H1 (cell line): ENCODE measurements at regions not wholly inside any gene's neighbourhood (a gene's known extent, or its start where the extent isn't known, plus 50 kb on each side); places are given as distances from the start of the nearest gene placed in this dataset.

Experiments used
- CTCF ChIA-PET: fragments of 300-600 bp; sonication (Branson Sonifier 250); formaldehyde crosslinking; loops from one replicate; lab custom pipeline; 2021; ENCODE audit not compliant: partially characterized antibody; lab: Charles Lee
- POLR2A ChIA-PET: fragments of 300-600 bp; sonication (Branson Sonifier 250); formaldehyde crosslinking; loops from one replicate; lab custom pipeline; 2021; ENCODE audit warnings: inconsistent platforms; ENCODE audit not compliant: partially characterized antibody; lab: Charles Lee
- DNase-seq, 2 experiments: peaks; one replicate each; pipeline versions ENCODE4 v3.0.0 to v3.0.0-alpha.2; 2010 to 2022; ENCODE audit warnings: low spot score in 2 of 2, low read depth in 1 of 2, mixed read lengths in 1 of 2
- FAIRE-seq: peaks from 2 replicates; lab custom pipeline; 2011; peaks lifted over from hg19 to GRCh38; lab: Jason Lieb, UNC
- H2AFZ ChIP-seq: 2 replicates; pipeline ENCODE4 v1.8.1; 2012; ENCODE audit warnings: low read length, inconsistent platforms
- H2AK5ac ChIP-seq: 2 replicates; pipeline ENCODE4 v1.6.1; 2013; ENCODE audit warnings: low read depth, low read length
- H2BK120ac ChIP-seq: replicated peaks from 2 replicates; pipeline ENCODE3; 2013; ENCODE audit warnings: low read depth, low read length, inconsistent platforms
- H2BK12ac ChIP-seq: 2 replicates; pipeline ENCODE4 v1.6.1; 2013; ENCODE audit warnings: low read depth, low read length
- H2BK15ac ChIP-seq: 2 replicates; pipeline ENCODE4 v1.6.1; 2013; ENCODE audit warnings: low read length
- H2BK20ac ChIP-seq: 2 replicates; pipeline ENCODE4 v1.6.1; 2013; ENCODE audit warnings: low read length
- H2BK5ac ChIP-seq: 2 replicates; pipeline ENCODE4 v1.6.1; 2013; ENCODE audit warnings: low read depth, low read length
- H3K14ac ChIP-seq: 2 replicates; pipeline ENCODE4 v1.6.1; 2013; ENCODE audit warnings: inconsistent platforms; ENCODE audit not compliant: insufficient read length
- H3K18ac ChIP-seq: 2 replicates; pipeline ENCODE4 v1.6.1; 2013; ENCODE audit warnings: low read length; ENCODE audit errors: extremely low read depth
- H3K23ac ChIP-seq: 2 replicates; pipeline ENCODE4 v1.6.1; 2013; ENCODE audit warnings: inconsistent platforms; ENCODE audit not compliant: insufficient read length
- H3K23me2 ChIP-seq: 2 replicates; pipeline ENCODE4 v1.6.1; 2013; ENCODE audit warnings: low read depth, low read length
- H3K27ac ChIP-seq: 2 replicates; pipeline ENCODE4 v1.6.1; 2011; ENCODE audit warnings: low read depth, low read length, inconsistent platforms
- H3K27me3 ChIP-seq, 4 experiments: replicated peaks in 1 of 4; 1 replicate in 1 of 4; 2 replicates in 3 of 4; pipeline versions ENCODE4 v1.6.1 to v1.8.1; 2011 to 2013; ENCODE audit warnings: low read length in 3 of 4, mild to moderate bottlenecking in 3 of 4, inconsistent platforms in 2 of 4, mixed read lengths in 2 of 4, moderate library complexity in 1 of 4; ENCODE audit not compliant: control insufficient read depth in 3 of 4, insufficient read depth in 3 of 4; ENCODE audit errors: extremely low read depth in 1 of 4
- H3K36me3 ChIP-seq, 4 experiments: 2 replicates each; pipeline versions ENCODE4 v1.6.1 to v1.8.1; 2011 to 2013; ENCODE audit warnings: mild to moderate bottlenecking in 4 of 4, low read length in 3 of 4, moderate library complexity in 2 of 4, control low read depth in 1 of 4, inconsistent platforms in 1 of 4; ENCODE audit not compliant: insufficient read depth in 4 of 4, control insufficient read depth in 2 of 4
- H3K4ac ChIP-seq: replicated peaks from 2 replicates; pipeline ENCODE3; 2013; ENCODE audit warnings: low read length, low read depth, mixed read lengths, inconsistent platforms; ENCODE audit not compliant: insufficient read length
- H3K4me1 ChIP-seq, 4 experiments: replicated peaks in 1 of 4; 1 replicate in 1 of 4; 2 replicates in 3 of 4; pipeline versions ENCODE4 v1.6.1 to v1.8.1; 2011 to 2013; ENCODE audit warnings: low read length in 3 of 4, inconsistent platforms in 2 of 4, mixed read lengths in 1 of 4; ENCODE audit not compliant: insufficient read depth in 4 of 4, control insufficient read depth in 3 of 4
- H3K4me2 ChIP-seq, 2 experiments: 2 replicates each; pipeline versions ENCODE4 v1.6.1 to v1.8.1; 2011 to 2013; ENCODE audit warnings: low read depth in 2 of 2, low read length in 2 of 2, control low read depth in 1 of 2, inconsistent platforms in 1 of 2, mild to moderate bottlenecking in 1 of 2; ENCODE audit not compliant: insufficient read depth in 1 of 2
- H3K4me3 ChIP-seq, 4 experiments: fragments of 200-600, 300-600 bp in 1 of 4; sonication (generic), shearing (Covaris generic), sonication (Bioruptor Twin) in 1 of 4; 2 replicates each; pipeline versions ENCODE4 v1.5.1 to v1.8.1; 2011 to 2016; ENCODE audit warnings: low read length in 4 of 4, low read depth in 3 of 4, control low read depth in 2 of 4, inconsistent platforms in 2 of 4, mild to moderate bottlenecking in 2 of 4, mixed read lengths in 1 of 4, moderate library complexity in 1 of 4; ENCODE audit not compliant: insufficient read depth in 2 of 4; ENCODE audit errors: extremely low read depth in 1 of 4
- H3K56ac ChIP-seq: replicated peaks from 2 replicates; pipeline ENCODE3; 2013; ENCODE audit warnings: low read depth, mild to moderate bottlenecking, mixed read lengths, low read length, inconsistent platforms; ENCODE audit not compliant: insufficient read length
- H3K79me1 ChIP-seq: 2 replicates; pipeline ENCODE4 v1.6.1; 2013; ENCODE audit warnings: low read depth, low read length, control low read depth
- H3K79me2 ChIP-seq, 2 experiments: 2 replicates each; pipeline versions ENCODE4 v1.6.1 to v1.8.1; 2012 to 2013; ENCODE audit warnings: low read length in 2 of 2, mild to moderate bottlenecking in 2 of 2, inconsistent platforms in 1 of 2; ENCODE audit not compliant: insufficient read depth in 2 of 2, control insufficient read depth in 1 of 2
- H3K9ac ChIP-seq, 4 experiments: replicated peaks in 1 of 4; 1 replicate in 1 of 4; 2 replicates in 3 of 4; pipeline versions ENCODE4 v1.6.1 to v1.8.1; 2011 to 2013; ENCODE audit warnings: low read depth in 3 of 4, low read length in 3 of 4, control low read depth in 2 of 4, mild to moderate bottlenecking in 2 of 4, moderate library complexity in 2 of 4, inconsistent platforms in 1 of 4; ENCODE audit errors: extremely low read depth in 1 of 4
- H3K9me3 ChIP-seq, 2 experiments: 2 replicates each; pipeline versions ENCODE4 v1.6.1 to v1.8.1; 2012 to 2013; ENCODE audit warnings: mild to moderate bottlenecking in 2 of 2, moderate library complexity in 2 of 2, control low read depth in 1 of 2, inconsistent platforms in 1 of 2, low read depth in 1 of 2, low read length in 1 of 2, mixed read lengths in 1 of 2; ENCODE audit not compliant: insufficient read depth in 2 of 2
- H4K20me1 ChIP-seq, 2 experiments: replicated peaks in 1 of 2; 2 replicates each; pipeline versions ENCODE3 to v1.8.1; 2011 to 2013; ENCODE audit warnings: inconsistent platforms in 2 of 2, low read length in 2 of 2, mild to moderate bottlenecking in 1 of 2; ENCODE audit not compliant: insufficient read depth in 2 of 2, control insufficient read depth in 1 of 2
- H4K5ac ChIP-seq: 2 replicates; pipeline ENCODE4 v1.6.1; 2013; ENCODE audit warnings: low read length, low read depth, mixed read lengths, inconsistent platforms; ENCODE audit not compliant: insufficient read length
- H4K8ac ChIP-seq: 2 replicates; pipeline ENCODE4 v1.8.0; 2013; ENCODE audit warnings: mild to moderate bottlenecking, moderate library complexity, low read length, inconsistent platforms; ENCODE audit not compliant: insufficient read depth; ENCODE audit errors: extremely low read depth
- H4K91ac ChIP-seq: replicated peaks from 2 replicates; pipeline ENCODE3; 2013; ENCODE audit warnings: low read length, mixed read lengths, inconsistent platforms; ENCODE audit not compliant: insufficient read length
- CHD2 ChIP-seq: IDR thresholded peaks from 2 replicates; pipeline ENCODE4 v1.6.1; 2012; ENCODE audit warnings: low read length, improper control_type of control experiment
- GTF2F1 ChIP-seq: IDR thresholded peaks from 2 replicates; pipeline ENCODE4 v1.6.1; 2012; ENCODE audit warnings: low read depth, low read length, improper control_type of control experiment, borderline replicate concordance
- RBBP5 ChIP-seq: IDR thresholded peaks from 2 replicates; pipeline ENCODE4 v1.7.1; 2012; ENCODE audit warnings: low read depth, mild to moderate bottlenecking, inconsistent platforms, low read length, moderate library complexity, borderline replicate concordance
- SP4 ChIP-seq: IDR thresholded peaks from 2 replicates; pipeline ENCODE4 v1.6.1; 2012; ENCODE audit warnings: low read length, inconsistent platforms
- TEAD4 ChIP-seq: IDR thresholded peaks from 2 replicates; pipeline ENCODE4 v1.6.1; 2012; ENCODE audit warnings: low read depth, low read length, inconsistent platforms, mixed read lengths
- YY1 ChIP-seq: IDR thresholded peaks from 2 replicates; pipeline ENCODE4 v1.6.1; 2011; ENCODE audit warnings: low read depth, mild to moderate bottlenecking, low read length
- WGBS, 2 experiments: shearing (Covaris generic) in 1 of 2; methylation state at CpG; one replicate each; pipeline versions ENCODE4 v1.1.6 to v1.1.7; 2013 to 2015; ENCODE audit warnings: low lambda C conversion rate in 2 of 2, mixed read lengths in 2 of 2, inconsistent platforms in 1 of 2, low coverage in 1 of 2, missing lambda C conversion rate in 1 of 2; ENCODE audit not compliant: insufficient replicate concordance in 2 of 2, insufficient coverage in 1 of 2, insufficient read length in 1 of 2; ENCODE audit errors: extremely low coverage in 1 of 2, missing lambda C conversion rate in 1 of 2; 5-methylcytosine and 5-hydroxymethylcytosine counted together
- TF ChIP-seq, protein P1 (sequence below), 3 experiments: IDR thresholded peaks; 1 replicate in 2 of 3; 2 replicates in 1 of 3; pipeline versions ENCODE4 v1.5.1 to v1.6.1; 2011; ENCODE audit warnings: low read length in 3 of 3, mild to moderate bottlenecking in 3 of 3, inconsistent platforms in 2 of 3, low read depth in 1 of 3, moderate library complexity in 1 of 3; ENCODE audit not compliant: insufficient read depth in 1 of 3; ENCODE audit errors: control extremely low read depth in 1 of 3

GRCh38 chr6:11848852-11849731 lies 70.5 kb upstream of the ADTRP start:
- 88% methylated on average over 2 of the region's 2 CpGs; no CpG with 5 or more reads in 1 of the 2 experiments for WGBS, 2 experiments
- no peak overlapping the region for H2BK15ac ChIP-seq
- no peak overlapping the region for H3K56ac ChIP-seq
- H4K5ac ChIP-seq, result no peak overlapping the region
- TF ChIP-seq GTF2F1 (no peak), CHD2 (no peak), TEAD4 (no peak), SP4 (no peak), YY1 (no peak), RBBP5 (no peak)
- TF ChIP-seq, protein P1, sequence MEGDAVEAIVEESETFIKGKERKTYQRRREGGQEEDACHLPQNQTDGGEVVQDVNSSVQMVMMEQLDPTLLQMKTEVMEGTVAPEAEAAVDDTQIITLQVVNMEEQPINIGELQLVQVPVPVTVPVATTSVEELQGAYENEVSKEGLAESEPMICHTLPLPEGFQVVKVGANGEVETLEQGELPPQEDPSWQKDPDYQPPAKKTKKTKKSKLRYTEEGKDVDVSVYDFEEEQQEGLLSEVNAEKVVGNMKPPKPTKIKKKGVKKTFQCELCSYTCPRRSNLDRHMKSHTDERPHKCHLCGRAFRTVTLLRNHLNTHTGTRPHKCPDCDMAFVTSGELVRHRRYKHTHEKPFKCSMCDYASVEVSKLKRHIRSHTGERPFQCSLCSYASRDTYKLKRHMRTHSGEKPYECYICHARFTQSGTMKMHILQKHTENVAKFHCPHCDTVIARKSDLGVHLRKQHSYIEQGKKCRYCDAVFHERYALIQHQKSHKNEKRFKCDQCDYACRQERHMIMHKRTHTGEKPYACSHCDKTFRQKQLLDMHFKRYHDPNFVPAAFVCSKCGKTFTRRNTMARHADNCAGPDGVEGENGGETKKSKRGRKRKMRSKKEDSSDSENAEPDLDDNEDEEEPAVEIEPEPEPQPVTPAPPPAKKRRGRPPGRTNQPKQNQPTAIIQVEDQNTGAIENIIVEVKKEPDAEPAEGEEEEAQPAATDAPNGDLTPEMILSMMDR (IDR thresholded peaks at IDR 0.05; ENCODE audit: control extremely low read depth in 1 of 3, insufficient read depth in 1 of 3, low read depth in 1 of 3, low read length in 3 of 3), result no peak
- TF ChIP-seq, all 59 proteins: peak for 0
- Histone ChIP-seq H3K4me3 (no peak overlapping the region), H2AFZ (no peak overlapping the region), H3K4me1 (no peaks in the 10 kb centered on the region), H4K20me1 (no peaks in the 10 kb centered on the region), H4K8ac (no peak overlapping the region), H3K4ac (no peak overlapping the region), H3K23ac (no peak overlapping the region), H3K79me1 (no peaks in the 10 kb centered on the region), H3K23me2 (no peaks in the 10 kb centered on the region), H2BK120ac (no peak overlapping the region), H3K27ac (no peak overlapping the region), H2BK20ac (no peak overlapping the region), H3K18ac (no peak overlapping the region), H3K27me3 (no peaks in the 10 kb centered on the region), H4K91ac (no peak overlapping the region), H3K36me3 (no peaks in the 10 kb centered on the region), H3K4me2 (no peak overlapping the region), H2BK12ac (no peak overlapping the region), H3K79me2 (no peaks in the 10 kb centered on the region), H3K14ac (no peak overlapping the region), H3K9me3 (no peaks in the 10 kb centered on the region), H3K9ac (no peak overlapping the region), H2BK5ac (no peak overlapping the region), H2AK5ac (no peak overlapping the region)
- ChIA-PET POLR2A (no interaction called here), CTCF (no interaction called here)
- DNase-seq (no peak), FAIRE-seq (no peak)
